Right kidney (tissue), 1 donor: ENCODE measurements at regions not wholly inside any gene's neighbourhood (a gene's known extent, or its start where the extent isn't known, plus 50 kb on each side); places are given as distances from the start of the nearest gene placed in this dataset.
"Not testable (repeated sequence)": the region's sequence is repeated elsewhere in the genome, so short reads cannot be mapped to it uniquely, and the experiment has no call there.

Experiments used
- DNase-seq: peaks from one replicate; pipeline ENCODE4 v3.0.0-alpha.2; 2016

GRCh38 chr10:21134645-21135022 is 237.5 kb upstream of the NEBL start:
- DNase-seq: no peak

GRCh38 chr10:21130683-21131442 is 233.8 kb upstream of the NEBL start:
- DNase-seq: no peak

- DNase-seq: no peak
Measured at GRCh38 chr10:21130108-21130507, 233.0 kb upstream of the NEBL start.

- no peak for DNase-seq
Measured at GRCh38 chr10:21125471-21126228, 228.5 kb upstream of the NEBL start.

GRCh38 chr10:21122907-21123306 is 225.8 kb upstream of the NEBL start:
- no peak for DNase-seq

GRCh38 chr10:21121822-21122221 is 224.7 kb upstream of the NEBL start:
- not testable (repeated sequence) for DNase-seq

GRCh38 chr10:21114683-21115082 is 217.6 kb upstream of the NEBL start:
- DNase-seq: no peak

GRCh38 chr10:21110358-21110757 is 213.2 kb upstream of the NEBL start:
- no peak for DNase-seq

GRCh38 chr10:21106931-21107330 is 209.8 kb upstream of the NEBL start:
- DNase-seq: not testable (repeated sequence)

GRCh38 chr10:21105331-21105730 is 208.2 kb upstream of the NEBL start:
- not testable (repeated sequence) for DNase-seq

- DNase-seq: no peak
Measured at GRCh38 chr10:21100871-21101514, 203.9 kb upstream of the NEBL start.

- no peak for DNase-seq
Measured at GRCh38 chr10:21100190-21100589, 203.1 kb upstream of the NEBL start.

GRCh38 chr10:21099291-21100062 is 202.4 kb upstream of the NEBL start:
- DNase-seq: no peak

GRCh38 chr10:21097926-21098355 is 200.8 kb upstream of the NEBL start:
- DNase-seq: no peak

GRCh38 chr10:21095494-21096055 is 198.5 kb upstream of the NEBL start:
- DNase-seq: no peak

- no peak for DNase-seq
Measured at GRCh38 chr10:21095073-21095472, 198.0 kb upstream of the NEBL start.

GRCh38 chr10:21092683-21093524 is 195.8 kb upstream of the NEBL start:
- DNase-seq: no peak

GRCh38 chr10:21090609-21091082 is 193.5 kb upstream of the NEBL start:
- DNase-seq: no peak

GRCh38 chr10:21087476-21087875 is 190.4 kb upstream of the NEBL start:
- DNase-seq: no peak

- no peak for DNase-seq
Measured at GRCh38 chr10:21084700-21085099, 187.6 kb upstream of the NEBL start.

- no peak for DNase-seq
Measured at GRCh38 chr10:21083861-21084260, 186.8 kb upstream of the NEBL start.
